Endometrium (tissue), 2 donors: ENCODE measurements at regions not wholly inside any gene's neighbourhood (a gene's known extent, or its start where the extent isn't known, plus 50 kb on each side); places are given as distances from the start of the nearest gene placed in this dataset.
"Not testable (repeated sequence)": the region's sequence is repeated elsewhere in the genome, so short reads cannot be mapped to it uniquely, and the experiment has no call there.

Experiments used
- FAIRE-seq: peaks from 2 replicates; lab custom pipeline; 2012; peaks lifted over from hg19 to GRCh38; lab: Jason Lieb, UNC
- donor health status: control.
- donor health status: control.

DNA sequence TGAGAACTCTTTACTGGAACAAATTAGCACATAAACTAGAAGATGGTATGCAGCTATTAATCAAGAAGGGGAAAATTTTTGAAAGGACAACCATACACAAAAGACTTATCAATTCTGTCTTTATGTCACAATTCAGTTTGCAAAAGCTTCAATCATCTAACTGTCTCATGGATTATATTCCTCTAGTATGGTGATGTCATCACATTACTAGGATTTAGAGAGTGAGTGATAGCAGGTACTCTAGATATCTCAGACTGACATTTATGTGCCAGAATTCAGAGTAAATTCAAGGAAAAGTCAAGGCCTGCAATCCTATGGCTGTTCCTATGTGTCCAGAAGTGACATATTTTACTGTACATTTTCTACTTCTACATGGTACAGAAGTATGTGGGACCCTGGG, 318.9 kb upstream of the GRAMD2B start:
- FAIRE-seq = no peak

DNA sequence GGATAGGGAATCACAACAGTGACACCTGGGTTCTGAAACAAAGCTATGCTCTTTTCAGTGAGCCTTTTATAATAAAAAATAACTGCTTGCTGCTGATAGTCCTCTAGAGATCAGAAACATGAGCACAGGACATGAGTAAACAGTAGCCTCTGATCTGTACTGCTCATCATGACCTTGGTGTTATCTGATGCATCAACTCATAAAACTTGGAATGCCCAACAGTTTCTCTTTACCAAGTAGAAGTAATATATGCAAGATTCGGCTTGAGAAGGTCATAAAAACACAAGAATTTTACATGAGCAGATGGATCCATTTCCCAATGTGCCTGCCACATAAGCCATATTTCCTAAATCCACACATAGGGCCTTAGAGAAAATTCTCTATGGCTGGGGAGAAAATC, 318.3 kb upstream of the GRAMD2B start:
- FAIRE-seq = no peak

DNA sequence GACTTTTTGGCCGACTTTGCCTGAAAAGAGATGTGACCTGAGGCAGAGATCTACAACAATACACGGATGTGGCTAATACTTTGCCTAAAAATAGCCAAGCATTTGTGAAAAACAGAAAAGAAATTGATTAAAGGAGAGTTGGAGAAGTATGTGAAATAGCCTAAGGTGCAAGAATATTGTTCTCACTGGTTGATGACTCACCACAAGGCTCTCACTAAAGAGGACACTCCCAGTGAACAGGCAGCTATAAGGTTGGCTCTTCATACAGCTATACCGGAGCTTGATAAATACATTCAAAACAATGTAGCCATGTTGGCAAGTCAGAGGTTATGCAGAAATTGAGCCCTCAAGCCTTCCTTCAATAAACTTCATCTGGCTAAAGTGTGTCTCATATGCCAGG, 317.2 kb upstream of the GRAMD2B start:
- FAIRE-seq = no peak

DNA sequence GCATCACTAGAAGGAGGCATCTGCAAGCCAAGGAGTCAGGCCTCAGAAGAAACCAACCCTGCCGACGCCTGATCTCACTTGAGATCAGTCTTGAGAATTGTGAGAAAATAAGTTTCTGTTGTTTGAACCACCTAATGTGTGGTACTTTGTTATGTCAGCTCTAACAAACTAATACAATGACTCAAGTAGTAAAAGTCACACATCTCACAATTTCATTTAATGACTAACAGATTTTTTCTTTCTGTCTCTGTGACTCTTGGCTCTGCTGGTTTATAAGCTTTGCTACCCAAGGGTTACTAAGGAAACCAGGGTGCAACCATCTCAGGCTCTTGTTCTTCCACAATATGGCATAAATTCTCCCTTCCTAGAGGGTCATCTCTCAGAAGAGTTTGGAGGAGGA, 315.8 kb upstream of the GRAMD2B start:
- no peak for FAIRE-seq

DNA sequence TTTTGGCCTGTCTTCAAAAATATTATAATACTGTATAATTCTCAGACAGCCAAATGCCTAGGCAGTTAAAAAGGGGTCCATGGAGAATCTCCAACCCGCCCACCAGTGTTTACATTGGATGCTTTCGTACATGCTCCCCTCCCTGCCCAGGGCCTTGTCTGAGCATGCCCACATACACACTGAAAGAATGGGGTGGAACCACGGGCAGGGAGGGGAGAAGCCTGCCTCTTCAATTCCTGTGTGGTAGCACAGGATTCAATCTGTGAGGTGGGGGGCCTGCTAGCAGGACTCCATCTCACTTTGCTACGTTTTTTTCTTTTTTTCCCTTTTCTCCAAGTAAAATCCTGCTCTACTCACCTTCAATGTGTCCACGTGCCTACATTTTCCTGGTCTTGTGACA, 314.7 kb upstream of the GRAMD2B start:
- no peak for FAIRE-seq

DNA sequence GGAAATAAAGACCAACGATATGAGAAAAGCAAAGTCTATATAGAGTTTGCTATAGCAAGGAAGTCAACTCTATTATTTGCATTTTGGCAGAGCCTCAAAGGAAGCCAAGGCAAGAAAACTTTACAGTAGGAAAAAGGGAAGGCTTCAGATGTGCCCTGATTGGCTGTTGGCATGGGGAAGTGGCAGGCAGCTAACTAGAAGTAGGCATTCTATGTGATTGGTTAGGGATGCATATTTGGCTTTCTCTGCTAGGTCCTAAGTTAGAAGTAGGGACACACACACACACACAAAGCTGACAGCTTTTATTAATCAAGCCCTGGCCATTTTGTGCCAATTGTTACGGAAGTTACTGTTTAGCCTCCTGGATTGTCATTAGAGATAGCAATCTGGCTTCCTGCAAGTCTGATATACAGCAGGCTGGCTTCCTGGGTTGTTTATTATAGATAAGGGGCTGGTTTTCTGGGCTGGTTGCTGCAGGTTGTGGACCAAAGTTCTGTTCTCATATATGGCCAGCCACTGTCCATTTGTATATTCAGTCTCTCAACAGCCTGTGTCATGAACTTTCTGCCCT, 308.1 kb upstream of the GRAMD2B start:
- FAIRE-seq = no peak

DNA sequence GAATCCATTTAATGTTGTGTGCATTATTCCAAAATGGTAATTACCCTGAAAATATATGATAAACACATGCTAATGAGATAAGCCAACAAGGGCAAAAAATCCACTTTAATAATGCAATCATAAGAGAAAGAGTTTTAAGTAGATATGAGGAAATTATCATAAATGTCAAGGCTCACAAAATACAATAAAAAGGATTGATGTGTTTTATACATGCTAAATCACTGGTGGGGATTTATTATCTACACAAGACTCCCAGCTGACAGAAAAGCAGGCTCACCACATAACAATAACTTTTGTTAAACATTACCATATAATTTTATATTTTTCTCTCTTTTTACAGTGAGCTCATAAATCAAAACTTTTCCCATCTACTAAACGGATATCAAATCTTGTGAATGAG, 306.2 kb upstream of the GRAMD2B start:
- no peak for FAIRE-seq

DNA sequence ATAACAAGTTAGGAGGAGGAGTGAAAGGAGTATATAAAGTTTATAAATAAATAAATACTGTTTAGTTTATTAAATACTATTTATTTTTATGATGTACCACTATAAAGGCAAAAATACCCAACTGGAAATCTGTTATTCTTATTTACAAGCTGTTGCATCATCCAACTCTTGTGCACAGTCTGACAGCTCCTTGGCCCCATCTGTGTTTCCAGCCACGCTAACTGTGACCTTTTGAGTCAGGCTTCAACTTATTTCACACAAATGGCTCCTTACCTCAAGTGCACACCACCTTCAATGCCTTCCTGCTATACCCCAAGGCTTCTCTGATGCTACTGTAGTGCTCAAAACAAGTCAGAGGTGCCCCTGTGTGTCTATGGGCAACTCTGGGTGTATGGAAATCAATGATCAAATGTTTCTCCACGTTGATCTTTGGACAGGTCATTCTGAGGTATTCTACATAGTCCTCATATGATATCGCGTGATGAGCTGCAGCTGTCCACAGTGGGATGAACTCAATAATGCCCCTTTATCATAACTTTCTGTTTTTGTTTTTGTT, 303.2 kb upstream of the GRAMD2B start:
- no peak for FAIRE-seq

DNA sequence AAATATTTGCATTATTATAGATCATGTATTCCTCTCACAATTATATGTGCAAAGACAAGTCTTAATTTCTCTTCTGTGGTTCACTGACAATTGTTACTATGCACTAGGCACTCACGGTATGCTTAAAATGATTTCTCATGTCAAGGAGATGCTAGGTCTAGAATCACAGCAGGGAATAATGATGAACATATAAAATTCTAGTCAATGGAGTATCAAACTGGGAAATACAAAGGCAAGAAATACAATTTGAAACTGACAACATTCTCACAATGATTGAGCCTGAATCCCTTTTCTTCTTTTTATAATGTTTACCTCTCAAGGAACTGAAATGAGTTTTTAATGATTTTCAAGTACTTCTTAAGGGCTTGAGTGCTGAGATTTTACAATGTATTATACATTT, 302.3 kb upstream of the GRAMD2B start:
- no peak for FAIRE-seq

DNA sequence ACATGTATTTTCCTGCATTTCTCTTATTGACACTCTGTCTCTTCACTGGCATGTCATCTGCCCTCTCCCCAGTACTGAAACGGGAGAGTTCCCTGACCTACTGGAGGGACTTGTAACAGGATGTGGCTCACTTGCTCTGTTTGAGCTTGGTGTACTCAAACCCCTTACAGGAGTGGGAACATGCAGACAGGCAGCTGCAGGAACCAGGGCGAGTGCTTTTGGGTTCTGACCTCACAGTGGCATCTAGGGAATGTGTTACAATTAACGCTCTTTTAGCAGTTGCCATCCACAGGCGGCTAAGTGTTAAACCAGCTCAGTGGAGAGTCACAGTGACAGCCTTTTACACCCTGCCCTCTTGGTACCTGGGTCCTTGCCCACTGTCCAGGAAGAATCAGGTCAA, 300.3 kb upstream of the GRAMD2B start:
- FAIRE-seq = no peak

DNA sequence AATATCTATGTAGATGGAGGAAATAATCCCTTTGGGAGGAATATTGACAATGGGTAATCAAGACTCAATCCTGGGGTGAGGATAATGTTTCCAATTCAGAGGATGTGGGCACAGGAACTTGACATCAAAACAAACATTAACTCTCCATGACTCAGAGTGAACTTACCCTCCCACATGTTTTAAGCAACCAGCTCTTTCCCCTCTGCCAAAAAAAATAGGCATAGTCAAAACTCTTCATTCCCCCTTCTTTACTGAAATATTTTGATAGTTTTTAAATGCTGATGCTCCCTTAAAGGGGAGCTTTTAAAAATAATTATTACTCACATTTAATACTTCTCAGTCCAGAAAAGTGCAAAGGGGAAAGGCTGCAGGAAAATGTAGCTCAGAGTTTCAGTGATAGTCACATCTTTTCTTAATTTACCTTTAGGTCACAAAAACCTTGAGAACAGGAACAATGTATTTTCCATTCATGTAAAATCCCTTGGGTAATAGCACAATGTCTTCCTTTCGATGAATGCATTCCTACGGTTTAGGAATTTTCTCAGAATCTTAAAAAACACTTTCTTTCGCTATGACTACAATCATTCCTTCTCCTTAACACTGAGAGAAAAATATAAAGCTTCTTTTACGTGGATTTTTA, 298.4 kb upstream of the GRAMD2B start:
- peak; percentile 33 for FAIRE-seq

DNA sequence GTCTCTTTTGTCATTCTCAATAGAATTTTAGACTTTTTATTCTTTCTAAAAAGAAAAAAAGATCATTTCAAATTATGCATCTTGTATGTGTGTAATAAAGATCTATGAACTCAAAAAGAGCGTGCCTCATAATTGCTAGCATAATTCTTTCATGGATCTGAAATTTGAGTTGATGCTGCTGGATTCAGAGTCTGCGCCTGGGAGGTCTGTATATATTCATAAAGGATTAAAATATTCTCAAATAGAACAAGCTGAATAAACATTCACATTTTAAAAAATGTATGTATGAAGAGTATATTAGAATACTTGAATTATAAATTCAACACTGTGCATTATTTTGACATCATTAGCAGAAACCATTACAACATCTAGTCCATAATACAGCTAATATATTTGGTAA, 297.8 kb upstream of the GRAMD2B start:
- peak; percentile 8 for FAIRE-seq

DNA sequence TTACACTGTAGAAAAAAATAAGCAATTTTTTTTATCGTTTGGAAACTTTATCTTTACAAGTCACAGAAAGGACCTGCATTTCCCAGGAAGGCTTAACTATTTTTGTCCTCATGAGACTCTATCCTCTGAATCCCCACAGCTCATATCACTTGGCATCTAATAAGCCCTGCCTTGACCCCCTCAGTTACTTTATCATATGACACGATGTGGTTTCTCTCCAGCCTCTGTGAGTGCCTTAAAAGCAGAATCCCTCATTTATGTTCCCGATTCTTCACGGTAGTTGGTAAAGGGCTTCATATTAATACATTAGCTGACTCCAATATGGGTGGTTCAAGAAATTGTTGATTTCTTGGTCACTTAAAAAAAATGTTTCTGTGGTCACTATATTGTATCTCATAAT, 296.6 kb upstream of the GRAMD2B start:
- FAIRE-seq = no peak

DNA sequence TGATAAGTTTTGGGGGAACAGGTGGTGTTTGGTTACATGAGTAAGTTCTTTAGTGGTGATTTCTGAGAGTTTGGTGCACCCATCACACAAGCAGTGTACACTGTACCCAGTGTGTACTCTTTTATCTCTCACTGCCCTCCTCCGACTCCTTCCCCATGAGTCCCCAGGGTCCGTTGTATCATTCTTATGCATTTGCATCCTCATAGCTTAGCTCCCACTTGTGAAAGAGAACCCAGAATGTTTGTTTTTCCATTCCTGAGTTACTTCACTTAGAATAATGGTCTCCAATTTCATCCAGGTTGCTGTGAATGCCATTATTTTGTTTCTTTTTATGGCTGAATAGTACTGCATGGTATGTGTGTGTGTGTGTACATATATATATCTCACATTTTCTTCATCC, 295.8 kb upstream of the GRAMD2B start:
- not testable (repeated sequence) for FAIRE-seq

DNA sequence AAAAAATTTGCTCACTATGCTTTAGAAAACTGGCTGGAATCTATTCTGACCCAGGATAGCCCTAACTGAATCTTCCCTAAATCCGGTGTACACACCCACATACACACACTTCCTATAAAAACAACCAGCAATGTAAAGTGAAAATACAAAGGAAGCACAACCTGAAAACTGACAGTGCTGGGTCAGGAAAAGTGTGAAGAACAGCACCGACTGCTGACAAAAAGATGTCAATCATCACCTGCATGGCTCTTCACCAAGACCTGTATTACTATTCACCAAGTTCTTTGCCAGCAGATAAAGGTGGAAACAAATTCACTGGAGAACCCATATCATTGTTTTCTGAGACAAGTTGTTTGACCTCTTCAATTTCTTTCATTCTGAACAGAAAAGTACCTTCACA, 293.8 kb upstream of the GRAMD2B start:
- FAIRE-seq = no peak

DNA sequence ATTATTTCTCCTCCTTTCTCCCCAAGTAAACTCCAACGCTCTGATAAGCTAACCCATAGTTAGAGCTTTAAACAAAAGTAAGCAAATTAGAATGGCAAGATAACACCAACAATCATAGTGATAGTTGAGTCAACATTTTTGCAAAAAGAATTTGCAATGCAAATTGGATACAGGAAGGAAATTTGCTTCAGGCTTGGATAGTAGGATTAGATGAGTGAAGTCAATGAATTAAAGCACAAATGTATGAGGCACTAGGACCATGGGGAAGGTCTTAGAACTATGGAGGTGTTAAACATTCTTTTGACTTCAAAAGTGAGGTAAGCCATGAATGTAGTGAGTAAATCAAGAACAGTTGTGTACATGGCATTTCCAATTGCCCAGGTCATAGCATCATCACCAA, 289.8 kb upstream of the GRAMD2B start:
- FAIRE-seq = no peak

DNA sequence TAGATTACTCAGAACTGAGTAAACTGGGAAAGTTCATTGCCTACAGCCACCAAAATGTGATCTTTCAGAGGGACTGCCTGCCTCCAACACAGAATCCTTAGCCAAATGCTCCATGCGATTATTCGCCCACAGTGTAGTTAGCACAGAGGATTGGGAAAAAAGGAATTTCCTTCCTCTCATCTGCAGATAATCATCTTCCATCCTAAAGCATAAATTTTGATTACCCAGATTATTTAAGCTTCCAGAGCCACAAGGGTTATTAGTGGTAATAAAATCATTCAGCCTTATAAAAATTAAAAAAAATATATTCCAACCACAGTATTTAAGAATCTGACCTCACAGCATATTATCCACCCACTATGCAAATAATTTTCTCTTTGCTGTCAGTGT, 285.3 kb upstream of the GRAMD2B start:
- FAIRE-seq = peak; percentile 89

DNA sequence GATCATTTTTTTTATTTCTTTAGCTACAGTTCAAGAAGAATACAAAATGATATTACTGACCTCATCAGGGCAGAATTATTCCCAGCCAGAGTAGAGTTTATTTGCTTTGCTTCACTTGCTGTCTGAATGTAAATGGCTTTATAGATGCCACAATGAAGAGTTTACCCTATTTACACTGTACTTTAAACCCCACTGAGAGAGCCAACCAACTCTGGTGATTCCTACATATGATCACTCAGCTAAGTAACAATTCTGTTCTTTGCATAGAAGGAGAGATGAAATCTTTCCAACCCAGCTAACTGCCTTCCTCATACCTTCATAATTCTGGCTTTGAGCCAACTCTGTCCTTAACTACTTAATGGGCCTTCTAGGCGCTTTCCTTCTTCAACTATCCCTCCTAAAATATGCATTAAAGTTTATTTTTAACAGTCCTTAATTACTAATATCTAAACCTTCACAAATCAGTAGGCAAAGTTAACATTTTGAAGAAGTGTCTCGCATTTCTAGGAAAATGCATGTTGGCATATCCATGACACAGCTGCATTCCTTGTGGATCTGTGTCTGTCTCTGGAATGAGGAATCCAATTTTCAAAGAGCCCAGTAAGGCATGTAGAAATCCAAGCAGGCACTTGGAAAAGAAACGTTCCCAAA, 284.8 kb upstream of the GRAMD2B start:
- FAIRE-seq = no peak

DNA sequence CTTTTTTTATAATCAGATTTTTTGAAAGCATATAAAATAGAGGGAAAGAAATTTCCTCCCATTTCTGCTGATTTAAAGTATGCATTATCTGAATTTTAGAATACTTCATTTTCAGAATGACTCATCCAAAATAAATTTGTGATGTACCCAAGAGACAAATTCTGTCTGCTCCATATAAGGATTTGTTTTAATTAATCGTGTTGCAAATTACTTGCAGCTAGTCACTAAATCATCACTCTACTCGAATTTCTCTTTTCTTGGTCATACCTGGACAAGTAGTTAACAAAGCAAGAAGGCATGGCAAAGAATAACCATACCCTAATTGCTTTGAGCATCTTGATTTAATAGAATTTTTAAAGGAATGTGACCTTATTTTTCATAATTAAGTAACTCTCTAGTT, 284.1 kb upstream of the GRAMD2B start:
- FAIRE-seq = no peak

DNA sequence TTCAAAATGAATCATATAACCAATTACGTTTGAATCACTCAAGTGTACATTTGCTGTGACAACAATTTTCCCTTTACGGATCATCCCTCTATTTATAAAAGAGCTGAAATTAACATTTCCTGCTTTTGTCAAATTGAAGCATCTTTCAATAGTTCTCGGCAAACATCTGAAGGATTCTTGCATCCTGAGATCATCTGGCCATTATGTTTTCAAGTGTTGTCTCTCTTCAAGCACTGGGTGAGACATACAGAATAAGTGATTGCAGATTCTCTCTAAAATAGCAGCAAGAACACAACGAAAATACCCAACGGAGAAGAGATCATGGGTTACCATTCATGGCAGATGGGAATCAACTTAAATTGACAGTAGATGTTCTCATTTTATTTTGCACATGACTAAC, 283.4 kb upstream of the GRAMD2B start:
- peak; percentile 63 for FAIRE-seq

DNA sequence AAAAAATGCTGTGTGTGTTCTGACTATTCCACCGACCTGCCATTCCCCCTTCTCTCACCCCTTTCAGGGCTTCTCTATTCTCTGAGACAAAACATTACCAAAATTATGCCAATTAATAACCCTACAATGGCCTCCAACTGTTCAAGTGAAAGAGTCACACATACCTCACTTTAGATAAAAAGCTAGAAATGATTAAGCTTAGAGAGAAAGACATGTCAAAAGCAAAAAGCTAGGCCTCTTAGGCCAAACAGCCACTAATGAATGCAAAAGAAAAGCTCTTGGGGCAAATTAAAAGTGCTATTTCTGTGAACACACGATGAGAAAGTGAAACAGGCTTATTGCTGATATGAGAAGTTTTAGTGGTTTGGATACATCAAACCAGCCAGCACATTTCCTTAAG, 279.6 kb upstream of the GRAMD2B start:
- FAIRE-seq = no peak

DNA sequence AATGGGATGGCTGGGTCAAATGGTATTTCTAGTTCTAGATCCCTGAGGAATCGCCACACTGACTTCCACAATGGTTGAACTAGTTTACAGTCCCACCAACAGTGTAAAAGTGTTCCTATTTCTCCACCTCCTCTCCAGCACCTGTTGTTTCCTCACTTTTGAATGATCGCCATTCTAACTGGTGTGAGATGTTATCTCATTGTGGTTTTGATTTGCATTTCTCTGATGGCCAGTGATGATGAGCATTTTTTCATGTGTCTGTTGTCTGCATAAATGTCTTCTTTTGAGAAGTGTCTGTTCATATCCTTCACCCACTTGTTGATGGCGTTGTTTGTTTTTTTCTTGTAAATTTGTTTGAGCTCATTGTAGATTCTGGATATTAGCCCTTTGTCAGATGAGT, 272.9 kb upstream of the GRAMD2B start:
- not testable (repeated sequence) for FAIRE-seq

DNA sequence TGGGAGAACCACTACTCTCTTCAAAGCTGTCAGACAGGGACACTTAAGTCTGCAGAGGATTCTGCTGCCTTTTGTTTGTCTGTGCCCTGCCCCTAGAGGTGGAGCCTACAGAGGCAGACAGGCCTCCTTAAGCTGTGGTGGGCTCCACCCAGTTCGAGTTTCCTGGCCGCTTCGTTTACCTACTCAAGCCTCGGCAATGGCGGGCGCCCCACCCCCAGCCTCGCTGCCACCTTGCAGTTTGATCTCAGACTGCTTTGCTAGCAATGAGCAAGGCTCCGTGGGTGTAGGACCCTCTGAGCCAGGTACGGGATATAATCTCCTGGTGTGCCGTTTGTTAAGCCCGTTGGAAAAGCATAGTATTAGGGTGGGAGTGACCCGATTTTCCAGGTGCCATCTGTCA, 267.9 kb upstream of the GRAMD2B start:
- not testable (repeated sequence) for FAIRE-seq

DNA sequence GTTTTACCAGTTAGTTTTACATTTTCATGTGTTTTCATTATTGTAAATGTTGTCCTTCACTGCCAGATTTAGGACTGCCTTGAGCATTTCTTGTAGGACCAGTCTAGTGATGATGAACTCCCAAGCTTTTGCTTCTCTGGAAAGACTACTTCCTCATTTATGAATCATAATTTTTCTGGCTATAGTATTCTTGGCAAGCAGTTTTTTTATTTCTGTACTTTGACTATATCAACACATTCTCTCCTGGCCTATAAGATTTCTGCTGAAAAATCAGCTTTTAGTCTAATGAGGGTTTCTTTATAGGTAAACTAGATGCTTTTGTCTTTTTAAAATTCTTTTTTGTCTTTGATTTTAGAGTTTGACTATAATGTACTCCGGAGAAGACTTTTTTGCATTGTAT, 256.8 kb upstream of the GRAMD2B start:
- no peak for FAIRE-seq
